D721Med (cell line): ENCODE measurements at regions not wholly inside any gene's neighbourhood (a gene's known extent, or its start where the extent isn't known, plus 50 kb on each side); places are given as distances from the start of the nearest gene placed in this dataset.

ENCODE experiments used
- DNase-seq: peaks from one replicate; pipeline ENCODE4 v3.0.0; 2011; ENCODE audit warnings: low spot score; ENCODE audit not compliant: insufficient read length
- FAIRE-seq: peaks from 2 replicates; lab custom pipeline; 2011; peaks lifted over from hg19 to GRCh38; lab: Jason Lieb, UNC
- CTCF ChIP-seq: IDR thresholded peaks from 2 replicates; pipeline ENCODE4 v1.5.1; 2012; ENCODE audit warnings: mild to moderate bottlenecking, control low read depth; ENCODE audit not compliant: insufficient read depth; ENCODE audit errors: missing control alignments

- FAIRE-seq (no peak), DNase-seq (no peak)
- TF ChIP-seq CTCF, result no peak
These were observed 61.7 kb upstream of the NPTX2 start for GRCh38 chr7:98555403-98555802.

GRCh38 chr7:98553666-98554065, 63.4 kb upstream of the NPTX2 start:
- no peak for DNase-seq
- no peak for FAIRE-seq
- no peak for TF ChIP-seq CTCF

- DNase-seq, result no peak
- no peak for TF ChIP-seq CTCF
- no peak for FAIRE-seq
These were observed 65.3 kb upstream of the NPTX2 start for GRCh38 chr7:98551611-98552273.

- DNase-seq (no peak), FAIRE-seq (no peak)
- TF ChIP-seq CTCF, result no peak
These were observed 68.1 kb upstream of the NPTX2 start for GRCh38 chr7:98548971-98549370.

GRCh38 chr7:98548370-98548769, 68.7 kb upstream of the NPTX2 start:
- no peak for TF ChIP-seq CTCF
- FAIRE-seq, result no peak
- DNase-seq, result no peak

- no peak for FAIRE-seq
- no peak for TF ChIP-seq CTCF
- no peak for DNase-seq
These were observed 76.0 kb upstream of the NPTX2 start for GRCh38 chr7:98541101-98541500.

- no peak for TF ChIP-seq CTCF
- DNase-seq (no peak), FAIRE-seq (no peak)
These were observed 77.2 kb upstream of the NPTX2 start for GRCh38 chr7:98539865-98540264.
